ENCODE measurements at regions not wholly inside any gene's neighbourhood (a gene's known extent, or its start where the extent isn't known, plus 50 kb on each side); places are given as distances from the start of the nearest gene placed in this dataset.

DNA sequence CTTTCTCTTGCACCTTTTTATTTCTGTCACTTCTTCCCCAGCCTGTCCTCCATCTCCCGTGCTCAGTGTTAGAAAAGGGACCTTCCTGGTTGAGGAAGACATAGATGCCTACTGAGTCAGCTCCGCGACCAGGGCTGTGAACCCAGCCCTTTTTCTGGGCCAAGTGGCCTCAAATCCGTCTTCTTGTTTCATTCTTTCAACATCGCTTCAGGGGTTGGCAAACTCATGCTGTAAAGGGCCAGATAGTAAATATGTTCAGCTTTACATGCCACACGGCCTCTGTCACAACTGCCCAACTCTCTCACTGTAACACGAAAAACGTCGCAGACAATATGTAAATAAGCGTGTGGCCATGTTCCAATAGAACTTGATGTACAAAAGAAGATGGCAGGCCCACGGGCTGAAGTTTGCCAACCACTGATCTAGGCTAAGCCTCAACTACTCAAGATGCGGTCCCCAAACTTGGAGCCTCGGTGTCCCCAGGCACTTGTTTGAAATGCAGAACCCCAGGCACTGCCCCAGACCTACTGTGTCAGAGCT, 338.4 kb downstream of the MN1 start:
- no peak overlapping the region for H3K4me3 ChIP-seq
- H3K27ac ChIP-seq, result no peak overlapping the region
- intact Hi-C loops (cut with DNase I), result no loop called here
- H3K36me3 ChIP-seq (replicated peaks in 1 of 2), result no peaks in the 10 kb centered on the region
- DNase-seq, result no peak
- TF ChIP-seq, protein P1, sequence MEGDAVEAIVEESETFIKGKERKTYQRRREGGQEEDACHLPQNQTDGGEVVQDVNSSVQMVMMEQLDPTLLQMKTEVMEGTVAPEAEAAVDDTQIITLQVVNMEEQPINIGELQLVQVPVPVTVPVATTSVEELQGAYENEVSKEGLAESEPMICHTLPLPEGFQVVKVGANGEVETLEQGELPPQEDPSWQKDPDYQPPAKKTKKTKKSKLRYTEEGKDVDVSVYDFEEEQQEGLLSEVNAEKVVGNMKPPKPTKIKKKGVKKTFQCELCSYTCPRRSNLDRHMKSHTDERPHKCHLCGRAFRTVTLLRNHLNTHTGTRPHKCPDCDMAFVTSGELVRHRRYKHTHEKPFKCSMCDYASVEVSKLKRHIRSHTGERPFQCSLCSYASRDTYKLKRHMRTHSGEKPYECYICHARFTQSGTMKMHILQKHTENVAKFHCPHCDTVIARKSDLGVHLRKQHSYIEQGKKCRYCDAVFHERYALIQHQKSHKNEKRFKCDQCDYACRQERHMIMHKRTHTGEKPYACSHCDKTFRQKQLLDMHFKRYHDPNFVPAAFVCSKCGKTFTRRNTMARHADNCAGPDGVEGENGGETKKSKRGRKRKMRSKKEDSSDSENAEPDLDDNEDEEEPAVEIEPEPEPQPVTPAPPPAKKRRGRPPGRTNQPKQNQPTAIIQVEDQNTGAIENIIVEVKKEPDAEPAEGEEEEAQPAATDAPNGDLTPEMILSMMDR (IDR thresholded peaks at IDR 0.05), result no peak
- TF ChIP-seq POLR2A (IDR thresholded peaks at IDR 0.05), result no peak
- H3K9me3 ChIP-seq (replicated peaks in 1 of 3), result no peaks in the 10 kb centered on the region
- WGBS, 4 donors, result 78 to 90% (median 85%) methylated on average over 13 of the region's 13 CpGs
- peaks cover 5% of the 10 kb centered on the region for H3K27me3 ChIP-seq
- no peaks in the 10 kb centered on the region for H3K4me1 ChIP-seq (replicated peaks in 1 of 2)

DNA sequence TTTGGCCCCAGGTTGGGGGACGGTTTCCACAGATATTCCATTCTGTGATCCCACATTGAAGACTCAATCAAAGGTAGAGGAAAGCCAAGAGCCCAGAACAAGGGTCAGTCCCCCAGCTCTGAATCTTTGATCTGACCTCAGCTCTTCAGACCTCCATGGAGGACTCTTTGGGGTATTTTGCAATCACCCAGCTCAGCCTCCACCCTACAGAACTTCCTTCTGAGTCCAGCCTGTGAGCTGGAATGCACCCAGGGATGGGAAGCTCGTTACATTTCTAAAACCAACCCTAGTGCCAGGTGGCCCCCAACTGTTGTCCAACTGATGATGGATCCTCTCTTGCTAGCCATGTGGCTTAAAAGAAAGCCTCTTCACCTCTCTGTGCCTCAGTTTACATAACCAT, 335.3 kb downstream of the MN1 start:
- H3K27me3 ChIP-seq, result peaks cover 5% of the 10 kb centered on the region
- DNase-seq, result no peak
- H3K9me3 ChIP-seq (replicated peaks in 1 of 3), result no peaks in the 10 kb centered on the region
- H3K4me3 ChIP-seq, result no peak overlapping the region
- intact Hi-C loops (cut with DNase I), result no loop called here
- 71 to 86% (median 73%) methylated on average over 2 of the region's 2 CpGs for WGBS, 4 donors
- TF ChIP-seq, protein P1 (IDR thresholded peaks at IDR 0.05), result no peak
- TF ChIP-seq POLR2A (IDR thresholded peaks at IDR 0.05), result no peak
- H3K36me3 ChIP-seq (replicated peaks in 1 of 2), result no peaks in the 10 kb centered on the region
- no peaks in the 10 kb centered on the region for H3K4me1 ChIP-seq (replicated peaks in 1 of 2)
- H3K27ac ChIP-seq, result no peak overlapping the region

DNA sequence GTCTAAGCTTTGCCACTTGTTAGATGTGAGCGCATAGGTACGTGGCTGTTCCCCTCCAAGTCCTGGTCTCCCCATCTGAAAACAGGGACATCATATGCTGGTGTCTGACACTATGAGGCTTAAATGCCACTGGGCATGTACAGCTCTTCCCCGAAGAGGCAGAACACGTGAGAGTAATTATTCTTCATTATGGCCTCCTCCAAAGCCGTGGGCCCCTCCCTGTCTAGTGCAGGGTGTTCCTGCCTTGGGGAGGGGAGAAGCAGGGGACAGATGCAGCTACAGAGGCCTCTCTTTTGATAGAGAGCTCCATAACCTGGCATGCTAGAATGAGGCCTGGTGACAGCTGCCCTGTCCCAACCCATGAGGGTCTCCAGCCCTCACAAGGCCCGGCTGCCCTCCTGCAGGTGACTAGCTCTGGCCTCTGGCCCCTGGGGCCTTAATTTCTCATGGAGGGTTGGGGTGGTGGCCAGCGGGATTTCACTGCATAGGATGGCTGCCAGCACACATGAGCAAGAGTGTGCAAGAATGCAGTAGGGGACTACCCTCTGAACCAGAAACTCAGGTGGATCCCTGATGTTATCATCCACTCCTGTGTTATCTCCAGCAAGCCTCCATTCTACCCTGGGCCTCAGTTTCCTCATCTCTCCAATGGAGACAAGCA, 334.6 kb downstream of the MN1 start:
- H3K9me3 ChIP-seq (replicated peaks in 1 of 3), result no peaks in the 10 kb centered on the region
- H3K36me3 ChIP-seq (replicated peaks in 1 of 2), result no peaks in the 10 kb centered on the region
- WGBS, 4 donors, result 60 to 78% (median 73%) methylated on average over 4 to 7 of the region's 7 CpGs
- H3K27me3 ChIP-seq, result no peaks in the 10 kb centered on the region
- H3K4me1 ChIP-seq (replicated peaks in 1 of 2), result no peaks in the 10 kb centered on the region
- no peak overlapping the region for H3K4me3 ChIP-seq
- H3K27ac ChIP-seq, result no peak overlapping the region
- no peak for DNase-seq
- intact Hi-C loops (cut with DNase I), result no loop called here
- TF ChIP-seq POLR2A (IDR thresholded peaks at IDR 0.05), result no peak
- TF ChIP-seq, protein P1 (IDR thresholded peaks at IDR 0.05), result no peak

DNA sequence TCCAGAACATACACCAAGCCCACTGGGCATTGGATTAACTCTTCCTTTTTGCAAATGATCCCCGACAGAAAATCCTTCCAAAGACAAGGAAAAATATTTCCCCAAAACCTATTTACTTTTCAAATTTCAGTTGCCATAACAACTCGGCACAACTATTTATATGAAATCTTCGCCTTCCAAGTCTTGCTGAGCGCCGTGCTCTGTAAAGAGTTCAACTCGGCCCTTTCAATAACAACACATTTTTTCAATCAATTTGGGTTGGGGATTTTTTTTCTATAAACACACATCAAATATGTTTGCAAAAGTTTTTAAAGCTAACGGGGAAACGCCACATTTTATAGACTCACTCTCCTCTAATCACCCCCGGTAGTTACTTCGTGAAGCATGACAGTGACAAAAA, 333.8 kb downstream of the MN1 start:
- intact Hi-C loops (cut with DNase I), result no loop called here
- Histone ChIP-seq H3K36me3 (replicated peaks in 1 of 2) (no peaks in the 10 kb centered on the region), H3K9me3 (replicated peaks in 1 of 3) (no peaks in the 10 kb centered on the region), H3K4me1 (replicated peaks in 1 of 2) (no peaks in the 10 kb centered on the region), H3K27ac (no peak overlapping the region), H3K4me3 (no peak overlapping the region), H3K27me3 (no peaks in the 10 kb centered on the region)
- DNase-seq, result no peak
- WGBS, 4 donors, result 75 to 84% (median 79%) methylated on average over 10 of the region's 10 CpGs
- TF ChIP-seq, protein P1 (IDR thresholded peaks at IDR 0.05), result no peak
- TF ChIP-seq POLR2A (IDR thresholded peaks at IDR 0.05), result no peak

All from adrenal gland (tissue), 9 donors.